SU-DHL-6 (cell line): ENCODE measurements at regions not wholly inside any gene's neighbourhood (a gene's known extent, or its start where the extent isn't known, plus 50 kb on each side); places are given as distances from the start of the nearest gene placed in this dataset.

Experiments used
- EZH2phosphoT487 ChIP-seq: fragments of 200-600 bp; sonication (generic), shearing (Covaris generic); conservative IDR thresholded peaks from 2 replicates; pipeline ENCODE4 v1.6.1; 2018; ENCODE audit warnings: mild to moderate bottlenecking, antibody characterized with exemption, low read length, moderate library complexity, mixed read lengths
- TF ChIP-seq, protein P1 (sequence below): fragments of 200-600 bp; sonication (generic); IDR thresholded peaks from one replicate; pipeline ENCODE4 v1.5.1; 2017; ENCODE audit warnings: antibody characterized with exemption, mild to moderate bottlenecking, low read length, moderate library complexity; ENCODE audit not compliant: insufficient read depth, poor library complexity, severe bottlenecking

DNA sequence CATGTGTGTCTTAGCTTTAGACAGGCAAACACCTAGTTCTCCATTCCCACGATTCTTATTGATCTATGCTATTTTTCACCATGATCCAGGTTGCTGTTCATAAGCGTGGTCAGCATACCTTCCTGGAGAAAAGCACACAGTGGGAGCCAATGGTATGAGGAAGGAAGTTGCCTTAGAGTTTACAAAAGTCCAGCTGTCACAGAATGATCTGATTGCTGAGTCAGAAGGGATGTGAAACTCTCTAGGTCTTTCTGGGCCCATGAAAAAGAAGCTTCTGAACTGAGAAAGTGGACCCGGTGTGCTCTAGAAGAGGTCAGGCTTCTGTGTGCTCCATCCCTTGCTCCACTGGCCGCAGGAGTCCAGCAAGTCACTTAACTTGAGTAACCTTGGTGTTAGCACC lies 71.0 kb upstream of the CCL1 start:
- TF ChIP-seq, protein P1, sequence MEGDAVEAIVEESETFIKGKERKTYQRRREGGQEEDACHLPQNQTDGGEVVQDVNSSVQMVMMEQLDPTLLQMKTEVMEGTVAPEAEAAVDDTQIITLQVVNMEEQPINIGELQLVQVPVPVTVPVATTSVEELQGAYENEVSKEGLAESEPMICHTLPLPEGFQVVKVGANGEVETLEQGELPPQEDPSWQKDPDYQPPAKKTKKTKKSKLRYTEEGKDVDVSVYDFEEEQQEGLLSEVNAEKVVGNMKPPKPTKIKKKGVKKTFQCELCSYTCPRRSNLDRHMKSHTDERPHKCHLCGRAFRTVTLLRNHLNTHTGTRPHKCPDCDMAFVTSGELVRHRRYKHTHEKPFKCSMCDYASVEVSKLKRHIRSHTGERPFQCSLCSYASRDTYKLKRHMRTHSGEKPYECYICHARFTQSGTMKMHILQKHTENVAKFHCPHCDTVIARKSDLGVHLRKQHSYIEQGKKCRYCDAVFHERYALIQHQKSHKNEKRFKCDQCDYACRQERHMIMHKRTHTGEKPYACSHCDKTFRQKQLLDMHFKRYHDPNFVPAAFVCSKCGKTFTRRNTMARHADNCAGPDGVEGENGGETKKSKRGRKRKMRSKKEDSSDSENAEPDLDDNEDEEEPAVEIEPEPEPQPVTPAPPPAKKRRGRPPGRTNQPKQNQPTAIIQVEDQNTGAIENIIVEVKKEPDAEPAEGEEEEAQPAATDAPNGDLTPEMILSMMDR: no peak
- no peak for TF ChIP-seq EZH2phosphoT487
